Limb (tissue), 2 donors: ENCODE measurements at regions not wholly inside any gene's neighbourhood (a gene's known extent, or its start where the extent isn't known, plus 50 kb on each side); places are given as distances from the start of the nearest gene placed in this dataset.
"Not testable (repeated sequence)": the region's sequence is repeated elsewhere in the genome, so short reads cannot be mapped to it uniquely, and the experiment has no call there.

Source experiments
- DNase-seq, 2 donors: peaks; one replicate each; pipeline ENCODE4 v3.0.0-alpha.2; 2016; ENCODE audit errors: extremely low spot score in 2 of 2

- no peak for DNase-seq
Measured at GRCh38 chr6:71053475-71053874, 96.6 kb upstream of the B3GAT2 start.

GRCh38 chr6:71056656-71057055, 99.8 kb upstream of the B3GAT2 start:
- no peak for DNase-seq

- no peak for DNase-seq
Measured at GRCh38 chr6:71066153-71066552, 109.3 kb upstream of the B3GAT2 start.

GRCh38 chr6:71067816-71068215, 111.0 kb upstream of the B3GAT2 start:
- no peak for DNase-seq

GRCh38 chr6:71072508-71072907, 115.6 kb upstream of the B3GAT2 start:
- DNase-seq: no peak

GRCh38 chr6:71077655-71078054, 120.8 kb upstream of the B3GAT2 start:
- DNase-seq: no peak

GRCh38 chr6:71079677-71080076, 122.8 kb upstream of the B3GAT2 start:
- DNase-seq: no peak

- no peak for DNase-seq
Measured at GRCh38 chr6:71080133-71080532, 123.3 kb upstream of the B3GAT2 start.

GRCh38 chr6:71080826-71081225, 124.0 kb upstream of the B3GAT2 start:
- DNase-seq: peak in 1 of 2 donors; percentile 61

GRCh38 chr6:71082033-71082650, 125.3 kb upstream of the B3GAT2 start:
- DNase-seq: peak in 1 of 2 donors; percentile 35

- no peak for DNase-seq
Measured at GRCh38 chr6:71083308-71083820, 126.5 kb upstream of the B3GAT2 start.

GRCh38 chr6:71088166-71088565, 131.3 kb upstream of the B3GAT2 start:
- DNase-seq: no peak

- no peak for DNase-seq
Measured at GRCh38 chr6:71090217-71090616, 133.4 kb upstream of the B3GAT2 start.

- no peak for DNase-seq
Measured at GRCh38 chr6:71091167-71091566, 134.3 kb upstream of the B3GAT2 start.

- DNase-seq: no peak
Measured at GRCh38 chr6:71091956-71092355, 135.1 kb upstream of the B3GAT2 start.

- DNase-seq: not testable (repeated sequence)
Measured at GRCh38 chr6:71097264-71097663, 140.4 kb upstream of the B3GAT2 start.

- no peak for DNase-seq
Measured at GRCh38 chr6:71099649-71100048, 142.8 kb upstream of the B3GAT2 start.

- no peak for DNase-seq
Measured at GRCh38 chr6:71103130-71103529, 146.3 kb upstream of the B3GAT2 start.

- DNase-seq: no peak
Measured at GRCh38 chr6:71103641-71104040, 146.8 kb upstream of the B3GAT2 start.

GRCh38 chr6:71106276-71106675, 149.4 kb upstream of the B3GAT2 start:
- DNase-seq: no peak

- DNase-seq: peak in 1 of 2 donors; percentile 64
Measured at GRCh38 chr6:71107911-71108420, 151.1 kb upstream of the B3GAT2 start.

GRCh38 chr6:71114544-71114943, 157.7 kb upstream of the B3GAT2 start:
- DNase-seq: no peak

GRCh38 chr6:71114986-71115385, 158.1 kb upstream of the B3GAT2 start:
- no peak for DNase-seq
